ENCODE measurements at regions not wholly inside any gene's neighbourhood (a gene's known extent, or its start where the extent isn't known, plus 50 kb on each side); places are given as distances from the start of the nearest gene placed in this dataset.
"Not testable (repeated sequence)": the region's sequence is repeated elsewhere in the genome, so short reads cannot be mapped to it uniquely, and the experiment has no call there.

DNA sequence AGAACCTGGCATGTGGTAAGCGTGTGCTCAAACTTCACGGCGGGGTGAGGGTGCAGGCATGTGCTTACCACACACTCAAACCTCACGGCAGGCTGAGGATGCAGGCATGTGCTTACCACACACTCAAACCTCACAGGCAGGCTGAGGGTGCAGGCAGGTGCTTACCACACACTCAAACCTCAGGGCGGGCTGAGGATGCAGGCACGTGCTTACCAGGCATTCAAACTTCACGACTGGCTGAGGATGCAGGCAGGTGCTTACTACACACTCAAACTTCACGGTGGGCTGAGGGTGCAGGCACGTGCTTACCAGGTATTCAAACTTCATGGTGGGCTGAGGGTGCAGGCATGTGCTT lies 105.0 kb upstream of the ALKAL2 start:
- H3K4me3 ChIP-seq (ENCODE audit: low read depth, low read length): no peak overlapping the region
- TF ChIP-seq, protein P1, sequence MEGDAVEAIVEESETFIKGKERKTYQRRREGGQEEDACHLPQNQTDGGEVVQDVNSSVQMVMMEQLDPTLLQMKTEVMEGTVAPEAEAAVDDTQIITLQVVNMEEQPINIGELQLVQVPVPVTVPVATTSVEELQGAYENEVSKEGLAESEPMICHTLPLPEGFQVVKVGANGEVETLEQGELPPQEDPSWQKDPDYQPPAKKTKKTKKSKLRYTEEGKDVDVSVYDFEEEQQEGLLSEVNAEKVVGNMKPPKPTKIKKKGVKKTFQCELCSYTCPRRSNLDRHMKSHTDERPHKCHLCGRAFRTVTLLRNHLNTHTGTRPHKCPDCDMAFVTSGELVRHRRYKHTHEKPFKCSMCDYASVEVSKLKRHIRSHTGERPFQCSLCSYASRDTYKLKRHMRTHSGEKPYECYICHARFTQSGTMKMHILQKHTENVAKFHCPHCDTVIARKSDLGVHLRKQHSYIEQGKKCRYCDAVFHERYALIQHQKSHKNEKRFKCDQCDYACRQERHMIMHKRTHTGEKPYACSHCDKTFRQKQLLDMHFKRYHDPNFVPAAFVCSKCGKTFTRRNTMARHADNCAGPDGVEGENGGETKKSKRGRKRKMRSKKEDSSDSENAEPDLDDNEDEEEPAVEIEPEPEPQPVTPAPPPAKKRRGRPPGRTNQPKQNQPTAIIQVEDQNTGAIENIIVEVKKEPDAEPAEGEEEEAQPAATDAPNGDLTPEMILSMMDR (IDR thresholded peaks at IDR 0.05; ENCODE audit: insufficient read depth, low read length, poor library complexity, severe bottlenecking): no peak
- no peaks in the 10 kb centered on the region for H3K27me3 ChIP-seq (ENCODE audit: control insufficient read depth, insufficient read depth, low read length)
- H3K36me3 ChIP-seq (ENCODE audit: control insufficient read depth, insufficient read depth, low read length): no peaks in the 10 kb centered on the region
- DNase-seq (ENCODE audit: low read depth): no peak

GRCh38 chr2:392181-392925 lies 104.5 kb upstream of the ALKAL2 start:
- Histone ChIP-seq H3K36me3 (ENCODE audit: control insufficient read depth, insufficient read depth, low read length) (no peaks in the 10 kb centered on the region), H3K27me3 (ENCODE audit: control insufficient read depth, insufficient read depth, low read length) (no peaks in the 10 kb centered on the region), H3K4me3 (ENCODE audit: low read depth, low read length) (no peak overlapping the region)
- no peak for DNase-seq (ENCODE audit: low read depth)
- TF ChIP-seq, protein P1 (IDR thresholded peaks at IDR 0.05; ENCODE audit: insufficient read depth, low read length, poor library complexity, severe bottlenecking): no peak

DNA sequence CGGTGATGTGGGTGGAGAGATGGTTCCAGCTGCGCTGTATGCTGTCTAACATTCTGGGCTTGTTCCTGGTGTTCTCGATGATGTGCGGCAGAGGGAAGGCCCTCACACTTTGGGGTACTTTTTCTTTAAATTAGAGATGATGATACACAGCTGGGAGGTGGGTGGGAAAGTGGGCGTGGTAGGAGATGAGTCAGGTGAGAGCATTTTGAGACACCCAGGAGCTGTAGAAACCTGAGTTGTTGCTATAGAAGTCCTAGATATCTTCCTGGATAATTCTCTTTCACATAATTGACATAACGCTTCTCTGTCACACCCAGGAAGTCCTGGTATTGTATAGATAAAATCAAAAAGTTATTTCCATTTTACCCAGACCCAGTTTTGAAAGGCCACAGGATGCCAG lies 103.8 kb upstream of the ALKAL2 start:
- Histone ChIP-seq H3K27me3 (ENCODE audit: control insufficient read depth, insufficient read depth, low read length) (no peaks in the 10 kb centered on the region), H3K4me3 (ENCODE audit: low read depth, low read length) (no peak overlapping the region), H3K36me3 (ENCODE audit: control insufficient read depth, insufficient read depth, low read length) (no peaks in the 10 kb centered on the region)
- TF ChIP-seq, protein P1 (IDR thresholded peaks at IDR 0.05; ENCODE audit: insufficient read depth, low read length, poor library complexity, severe bottlenecking): no peak
- no peak for DNase-seq (ENCODE audit: low read depth)

DNA sequence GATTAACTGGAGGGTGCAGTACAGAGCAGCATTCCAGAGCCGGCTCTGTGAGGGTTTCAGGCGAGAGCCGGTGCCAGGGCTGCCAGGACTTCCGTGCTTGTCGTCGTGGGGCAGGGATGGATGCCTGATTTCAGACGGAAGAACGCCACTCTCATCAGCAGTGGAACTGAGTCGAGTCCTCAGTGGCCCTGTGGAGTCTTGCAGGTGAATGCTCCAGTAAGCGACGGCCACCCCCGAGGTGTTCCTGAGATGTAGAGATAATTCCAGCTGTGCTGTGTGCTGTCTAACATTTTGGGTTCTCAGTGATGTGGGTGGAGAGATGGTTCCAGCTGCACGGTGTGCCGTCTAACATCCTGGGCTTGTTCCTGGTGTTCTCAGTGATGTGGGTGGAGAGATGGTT lies 103.1 kb upstream of the ALKAL2 start:
- no peaks in the 10 kb centered on the region for H3K27me3 ChIP-seq (ENCODE audit: control insufficient read depth, insufficient read depth, low read length)
- no peak for DNase-seq (ENCODE audit: low read depth)
- H3K36me3 ChIP-seq (ENCODE audit: control insufficient read depth, insufficient read depth, low read length): no peaks in the 10 kb centered on the region
- TF ChIP-seq, protein P1 (IDR thresholded peaks at IDR 0.05; ENCODE audit: insufficient read depth, low read length, poor library complexity, severe bottlenecking): no peak
- no peak overlapping the region for H3K4me3 ChIP-seq (ENCODE audit: low read depth, low read length)

GRCh38 chr2:389985-390384 lies 102.1 kb upstream of the ALKAL2 start:
- H3K36me3 ChIP-seq (ENCODE audit: control insufficient read depth, insufficient read depth, low read length); DNase-seq (ENCODE audit: low read depth); H3K4me3 ChIP-seq (ENCODE audit: low read depth, low read length); H3K27me3 ChIP-seq (ENCODE audit: control insufficient read depth, insufficient read depth, low read length): not testable (repeated sequence)

DNA sequence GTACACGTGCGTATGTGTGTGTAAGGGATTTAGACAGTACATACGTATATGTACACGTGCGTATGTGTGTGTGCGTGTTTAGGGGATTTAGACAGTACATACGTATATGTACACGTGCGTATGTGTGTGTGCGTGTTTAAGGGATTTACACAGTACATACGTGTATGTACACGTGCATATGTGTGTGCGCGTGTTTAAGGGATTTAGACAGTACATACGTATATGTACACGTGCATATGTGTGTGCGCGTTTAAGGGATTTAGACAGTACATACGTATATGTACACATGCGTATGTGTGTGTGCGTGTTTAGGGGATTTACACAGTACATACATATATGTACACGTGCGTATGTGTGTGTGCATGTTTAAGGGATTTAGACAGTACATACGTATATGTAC lies 100.9 kb upstream of the ALKAL2 start:
- DNase-seq (ENCODE audit: low read depth); H3K27me3 ChIP-seq (ENCODE audit: control insufficient read depth, insufficient read depth, low read length); H3K36me3 ChIP-seq (ENCODE audit: control insufficient read depth, insufficient read depth, low read length): not testable (repeated sequence)

DNA sequence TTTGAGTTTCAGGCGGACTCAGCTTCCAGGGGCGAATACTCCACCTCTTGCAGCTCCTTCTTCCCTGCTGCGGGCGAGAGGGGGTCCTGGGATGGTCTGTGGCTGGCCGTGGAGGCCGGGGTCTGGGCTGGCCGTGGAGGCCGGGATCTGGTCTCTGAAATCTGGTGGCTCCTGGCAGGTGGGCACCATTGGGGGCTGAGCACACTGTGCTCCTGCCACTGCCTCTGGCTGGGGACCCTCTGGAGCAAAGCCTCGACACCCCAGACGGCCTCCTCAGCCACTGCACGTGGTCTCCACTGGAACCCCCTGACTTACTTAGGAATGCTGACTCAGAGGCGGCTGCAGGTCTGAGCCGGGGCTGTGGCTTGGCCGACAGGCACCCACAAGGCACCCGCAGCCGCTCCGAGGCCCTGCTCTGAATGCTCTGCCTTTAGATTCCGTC lies 100.1 kb upstream of the ALKAL2 start:
- no peaks in the 10 kb centered on the region for H3K36me3 ChIP-seq (ENCODE audit: control insufficient read depth, insufficient read depth, low read length)
- H3K4me3 ChIP-seq (ENCODE audit: low read depth, low read length): no peak overlapping the region
- TF ChIP-seq, protein P1 (IDR thresholded peaks at IDR 0.05; ENCODE audit: insufficient read depth, low read length, poor library complexity, severe bottlenecking): no peak
- H3K27me3 ChIP-seq (ENCODE audit: control insufficient read depth, insufficient read depth, low read length): no peaks in the 10 kb centered on the region
- DNase-seq (ENCODE audit: low read depth): no peak

More for the DNA sequence above, 100.9 kb upstream of the ALKAL2 start:
- H3K4me3 ChIP-seq (ENCODE audit: low read depth, low read length): not testable (repeated sequence)
